ENCODE measurements at regions not wholly inside any gene's neighbourhood (a gene's known extent, or its start where the extent isn't known, plus 50 kb on each side); places are given as distances from the start of the nearest gene placed in this dataset.

GRCh38 chr10:118463740-118464139 is 121.6 kb upstream of the FAM204A start:
- H3K27ac ChIP-seq, result no peak overlapping the region
- TF ChIP-seq CTCF (conservative IDR thresholded peaks at IDR 0.05), result no peak

GRCh38 chr10:118462401-118462800 is 120.3 kb upstream of the FAM204A start:
- no peak for TF ChIP-seq CTCF (conservative IDR thresholded peaks at IDR 0.05)
- no peak overlapping the region for H3K27ac ChIP-seq

- TF ChIP-seq CTCF (conservative IDR thresholded peaks at IDR 0.05), result peak; percentile 79
- H3K27ac ChIP-seq, result peak overlapping the region; percentile 69
These were observed 117.6 kb upstream of the FAM204A start for GRCh38 chr10:118459642-118460193.

- TF ChIP-seq CTCF (conservative IDR thresholded peaks at IDR 0.05), result no peak
- peak overlapping the region; percentile 69 for H3K27ac ChIP-seq
These were observed 117.0 kb upstream of the FAM204A start for GRCh38 chr10:118458957-118459641.

GRCh38 chr10:118457824-118458428 is 115.8 kb upstream of the FAM204A start:
- H3K27ac ChIP-seq, result peak overlapping the region; percentile 69
- TF ChIP-seq CTCF (conservative IDR thresholded peaks at IDR 0.05), result no peak

GRCh38 chr10:118455181-118455695 is 113.1 kb upstream of the FAM204A start:
- H3K27ac ChIP-seq, result no peak overlapping the region
- no peak for TF ChIP-seq CTCF (conservative IDR thresholded peaks at IDR 0.05)

GRCh38 chr10:118454211-118454610 is 112.1 kb upstream of the FAM204A start:
- H3K27ac ChIP-seq, result no peak overlapping the region
- no peak for TF ChIP-seq CTCF (conservative IDR thresholded peaks at IDR 0.05)

All from VCaP (cell line).